ENCODE measurements at regions not wholly inside any gene's neighbourhood (a gene's known extent, or its start where the extent isn't known, plus 50 kb on each side); places are given as distances from the start of the nearest gene placed in this dataset.
A peak's percentile ranks its signal among the peaks of the same experiment; 100 is the strongest.

GRCh38 chr6:81093051-81093450, 659.4 kb downstream of the TENT5A start:
- no peak overlapping the region for H3K4me3 ChIP-seq
- 47 to 65% methylated on average over 5 of the region's 5 CpGs for WGBS, 2 donors
- no peaks in the 10 kb centered on the region for H3K27me3 ChIP-seq (ENCODE audit: control insufficient read depth in 3 of 3, insufficient read depth in 3 of 3, low read length in 2 of 3)
- H3K4me1 ChIP-seq (ENCODE audit: control insufficient read depth in 5 of 5, insufficient read depth in 5 of 5, low read length in 5 of 5) = no peaks in the 10 kb centered on the region
- DNase-seq = peak in 2 of 3 donors; percentile 89 to 91
- H3K27ac ChIP-seq (ENCODE audit: low read depth in 1 of 2, low read length in 1 of 2) = no peak overlapping the region
- ATAC-seq (ENCODE audit: insufficient read depth, low FRiP score) = no peak
- H3K36me3 ChIP-seq (ENCODE audit: control insufficient read depth in 4 of 4, insufficient read depth in 4 of 4, low read length in 4 of 4) = no peaks in the 10 kb centered on the region
- no peak overlapping the region for H3K9ac ChIP-seq (ENCODE audit: insufficient read depth in 1 of 2, low read length in 2 of 2)
- no peaks in the 10 kb centered on the region for H3K9me3 ChIP-seq (ENCODE audit: control insufficient read depth in 4 of 4, insufficient read depth in 3 of 4, low read length in 3 of 4)
- TF ChIP-seq CTCF (IDR thresholded peaks at IDR 0.05; ENCODE audit: control extremely low read depth, extremely low read depth) = no peak

GRCh38 chr6:81088145-81088544, 664.3 kb downstream of the TENT5A start:
- no peak for ATAC-seq (ENCODE audit: insufficient read depth, low FRiP score)
- H3K4me3 ChIP-seq = no peak overlapping the region

GRCh38 chr6:81086991-81087390, 665.5 kb downstream of the TENT5A start:
- WGBS, 2 donors = 66 to 74% methylated on average over 3 of the region's 3 CpGs
- Histone ChIP-seq H3K36me3 (ENCODE audit: control insufficient read depth in 4 of 4, insufficient read depth in 4 of 4, low read length in 4 of 4) (no peaks in the 10 kb centered on the region), H3K4me3 (no peak overlapping the region), H3K9me3 (ENCODE audit: control insufficient read depth in 4 of 4, insufficient read depth in 3 of 4, low read length in 3 of 4) (no peaks in the 10 kb centered on the region), H3K9ac (ENCODE audit: insufficient read depth in 1 of 2, low read length in 2 of 2) (no peak overlapping the region), H3K27ac (ENCODE audit: low read depth in 1 of 2, low read length in 1 of 2) (no peak overlapping the region), H3K27me3 (ENCODE audit: control insufficient read depth in 3 of 3, insufficient read depth in 3 of 3, low read length in 2 of 3) (no peaks in the 10 kb centered on the region), H3K4me1 (ENCODE audit: control insufficient read depth in 5 of 5, insufficient read depth in 5 of 5, low read length in 5 of 5) (peaks cover 0 to 3% (median 0%) of the 10 kb centered on the region in 5 donors)
- DNase-seq (peak in 1 of 3 donors; percentile 3), ATAC-seq (ENCODE audit: insufficient read depth, low FRiP score) (no peak)
- TF ChIP-seq CTCF (IDR thresholded peaks at IDR 0.05; ENCODE audit: control extremely low read depth, extremely low read depth) = no peak

More at GRCh38 chr6:81088145-81088544, 664.3 kb downstream of the TENT5A start:
- no peak for TF ChIP-seq CTCF (IDR thresholded peaks at IDR 0.05; ENCODE audit: control extremely low read depth, extremely low read depth)
- Histone ChIP-seq H3K4me1 (ENCODE audit: control insufficient read depth in 5 of 5, insufficient read depth in 5 of 5, low read length in 5 of 5) (peaks cover 0 to 3% (median 0%) of the 10 kb centered on the region in 5 donors), H3K9ac (ENCODE audit: insufficient read depth in 1 of 2, low read length in 2 of 2) (no peak overlapping the region), H3K9me3 (ENCODE audit: control insufficient read depth in 4 of 4, insufficient read depth in 3 of 4, low read length in 3 of 4) (no peaks in the 10 kb centered on the region), H3K27me3 (ENCODE audit: control insufficient read depth in 3 of 3, insufficient read depth in 3 of 3, low read length in 2 of 3) (no peaks in the 10 kb centered on the region), H3K27ac (ENCODE audit: low read depth in 1 of 2, low read length in 1 of 2) (no peak overlapping the region), H3K36me3 (ENCODE audit: control insufficient read depth in 4 of 4, insufficient read depth in 4 of 4, low read length in 4 of 4) (no peaks in the 10 kb centered on the region)
- WGBS, 2 donors = 66 to 89% methylated on average over 1 of the region's 1 CpG
- peak in 2 of 3 donors; percentile 7 to 27 for DNase-seq

- H3K4me1 ChIP-seq (ENCODE audit: control insufficient read depth in 5 of 5, insufficient read depth in 5 of 5, low read length in 5 of 5) = peaks cover 0 to 3% (median 0%) of the 10 kb centered on the region in 5 donors
- H3K9me3 ChIP-seq (ENCODE audit: control insufficient read depth in 4 of 4, insufficient read depth in 3 of 4, low read length in 3 of 4) = no peaks in the 10 kb centered on the region
- DNase-seq = no peak
- no peaks in the 10 kb centered on the region for H3K27me3 ChIP-seq (ENCODE audit: control insufficient read depth in 3 of 3, insufficient read depth in 3 of 3, low read length in 2 of 3)
- H3K27ac ChIP-seq (ENCODE audit: low read depth in 1 of 2, low read length in 1 of 2) = no peak overlapping the region
- no peak overlapping the region for H3K9ac ChIP-seq (ENCODE audit: insufficient read depth in 1 of 2, low read length in 2 of 2)
- no peak for TF ChIP-seq CTCF (IDR thresholded peaks at IDR 0.05; ENCODE audit: control extremely low read depth, extremely low read depth)
- H3K36me3 ChIP-seq (ENCODE audit: control insufficient read depth in 4 of 4, insufficient read depth in 4 of 4, low read length in 4 of 4) = no peaks in the 10 kb centered on the region
- no peak for ATAC-seq (ENCODE audit: insufficient read depth, low FRiP score)
- H3K4me3 ChIP-seq = no peak overlapping the region
These were observed 667.1 kb downstream of the TENT5A start for GRCh38 chr6:81085431-81085790.

Data from lung (tissue), 11 donors.